ENCODE measurements at regions not wholly inside any gene's neighbourhood (a gene's known extent, or its start where the extent isn't known, plus 50 kb on each side); places are given as distances from the start of the nearest gene placed in this dataset.

GRCh38 chr20:22922987-22923386 lies 112.1 kb upstream of the SSTR4 start:
- DNase-seq = no peak

GRCh38 chr20:22924046-22924737 lies 110.9 kb upstream of the SSTR4 start:
- DNase-seq = no peak

GRCh38 chr20:22924949-22925612 lies 110.0 kb upstream of the SSTR4 start:
- no peak for DNase-seq

GRCh38 chr20:22925613-22925983 lies 109.5 kb upstream of the SSTR4 start:
- DNase-seq = no peak

GRCh38 chr20:22927537-22927936 lies 107.6 kb upstream of the SSTR4 start:
- no peak for DNase-seq

- no peak for DNase-seq
These were observed 106.4 kb upstream of the SSTR4 start for GRCh38 chr20:22928679-22929078.

GRCh38 chr20:22929661-22930060 lies 105.5 kb upstream of the SSTR4 start:
- DNase-seq = no peak

- DNase-seq = no peak
These were observed 103.2 kb upstream of the SSTR4 start for GRCh38 chr20:22931653-22932608.

- DNase-seq = no peak
These were observed 95.9 kb upstream of the SSTR4 start for GRCh38 chr20:22939181-22939580.

- no peak for DNase-seq
These were observed 94.8 kb upstream of the SSTR4 start for GRCh38 chr20:22940350-22940749.

- DNase-seq = no peak
These were observed 93.6 kb upstream of the SSTR4 start for GRCh38 chr20:22941550-22941949.

GRCh38 chr20:22942742-22943141 lies 92.4 kb upstream of the SSTR4 start:
- DNase-seq = no peak

GRCh38 chr20:22944062-22944461 lies 91.0 kb upstream of the SSTR4 start:
- DNase-seq = no peak

- DNase-seq = no peak
These were observed 90.2 kb upstream of the SSTR4 start for GRCh38 chr20:22944936-22945335.

- DNase-seq = no peak
These were observed 88.5 kb upstream of the SSTR4 start for GRCh38 chr20:22946596-22946995.

GRCh38 chr20:22949331-22950109 lies 85.6 kb upstream of the SSTR4 start:
- DNase-seq = no peak

GRCh38 chr20:22951966-22952365 lies 83.1 kb upstream of the SSTR4 start:
- DNase-seq = no peak

- DNase-seq = no peak
These were observed 80.5 kb upstream of the SSTR4 start for GRCh38 chr20:22954661-22955060.

- DNase-seq = no peak
These were observed 76.7 kb upstream of the SSTR4 start for GRCh38 chr20:22958390-22958789.

GRCh38 chr20:22962567-22963439 lies 72.3 kb upstream of the SSTR4 start:
- no peak for DNase-seq

GRCh38 chr20:22963581-22963980 lies 71.5 kb upstream of the SSTR4 start:
- no peak for DNase-seq
